B cell (primary cell): ENCODE measurements at regions not wholly inside any gene's neighbourhood (a gene's known extent, or its start where the extent isn't known, plus 50 kb on each side); places are given as distances from the start of the nearest gene placed in this dataset.

Experiments used
- EZH2 ChIP-seq: IDR thresholded peaks from 2 replicates; pipeline ENCODE4 v1.6.1; 2012; ENCODE audit warnings: borderline replicate concordance, low read depth, mild to moderate bottlenecking, moderate library complexity, low read length; ENCODE audit not compliant: insufficient read depth, poor library complexity, severe bottlenecking
- TF ChIP-seq, protein P1 (sequence below): fragments of 200-600 bp; IDR thresholded peaks from one replicate; pipeline ENCODE4 v1.8.0; 2022; ENCODE audit warnings: antibody characterized with exemption, mild to moderate bottlenecking

DNA sequence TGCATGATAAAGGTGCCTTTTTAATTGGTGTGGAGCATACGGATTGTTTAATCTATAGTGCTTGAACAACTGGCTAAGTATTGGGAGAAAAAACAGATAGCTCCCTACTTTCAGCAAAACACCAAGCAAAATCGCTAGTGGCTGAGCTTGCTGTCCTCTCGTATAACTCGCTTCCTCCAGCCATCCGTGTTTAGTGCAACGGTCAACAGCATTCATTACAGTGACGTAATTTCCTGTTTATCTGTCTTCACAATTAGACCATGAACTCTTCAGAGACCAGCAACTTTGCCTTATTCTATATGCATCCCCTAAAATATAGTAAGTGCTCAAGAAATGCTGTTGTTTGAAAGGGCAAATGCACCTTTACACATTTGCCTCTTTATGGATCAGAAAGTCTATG is 511.9 kb downstream of the HAPSTR1 start:
- TF ChIP-seq, protein P1, sequence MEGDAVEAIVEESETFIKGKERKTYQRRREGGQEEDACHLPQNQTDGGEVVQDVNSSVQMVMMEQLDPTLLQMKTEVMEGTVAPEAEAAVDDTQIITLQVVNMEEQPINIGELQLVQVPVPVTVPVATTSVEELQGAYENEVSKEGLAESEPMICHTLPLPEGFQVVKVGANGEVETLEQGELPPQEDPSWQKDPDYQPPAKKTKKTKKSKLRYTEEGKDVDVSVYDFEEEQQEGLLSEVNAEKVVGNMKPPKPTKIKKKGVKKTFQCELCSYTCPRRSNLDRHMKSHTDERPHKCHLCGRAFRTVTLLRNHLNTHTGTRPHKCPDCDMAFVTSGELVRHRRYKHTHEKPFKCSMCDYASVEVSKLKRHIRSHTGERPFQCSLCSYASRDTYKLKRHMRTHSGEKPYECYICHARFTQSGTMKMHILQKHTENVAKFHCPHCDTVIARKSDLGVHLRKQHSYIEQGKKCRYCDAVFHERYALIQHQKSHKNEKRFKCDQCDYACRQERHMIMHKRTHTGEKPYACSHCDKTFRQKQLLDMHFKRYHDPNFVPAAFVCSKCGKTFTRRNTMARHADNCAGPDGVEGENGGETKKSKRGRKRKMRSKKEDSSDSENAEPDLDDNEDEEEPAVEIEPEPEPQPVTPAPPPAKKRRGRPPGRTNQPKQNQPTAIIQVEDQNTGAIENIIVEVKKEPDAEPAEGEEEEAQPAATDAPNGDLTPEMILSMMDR: no peak
- TF ChIP-seq EZH2: no peak
